ENCODE measurements at regions not wholly inside any gene's neighbourhood (a gene's known extent, or its start where the extent isn't known, plus 50 kb on each side); places are given as distances from the start of the nearest gene placed in this dataset.

DNA sequence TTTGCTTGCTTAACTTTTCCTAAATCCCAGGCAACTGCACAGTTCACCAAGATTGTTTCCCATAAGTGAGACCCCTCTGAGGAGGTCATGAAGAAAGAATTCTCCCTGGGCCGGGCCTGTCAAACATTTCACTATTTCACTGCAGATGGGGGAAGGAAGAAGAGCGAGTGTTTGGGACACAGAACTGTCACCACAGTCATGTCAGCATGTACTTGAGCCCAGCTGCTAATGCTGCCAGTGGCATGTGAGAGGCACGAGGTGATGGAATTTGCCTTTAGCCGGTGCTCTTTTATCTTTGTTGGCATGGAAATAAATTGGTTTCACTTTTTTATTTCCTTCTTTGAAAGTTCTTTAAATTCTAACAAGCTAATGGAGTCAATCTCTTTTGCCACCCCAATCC lies 277.9 kb upstream of the GADL1 start:
- FAIRE-seq = no peak
- no peak for DNase-seq (ENCODE audit: extremely low spot score, insufficient read length, low read depth)

DNA sequence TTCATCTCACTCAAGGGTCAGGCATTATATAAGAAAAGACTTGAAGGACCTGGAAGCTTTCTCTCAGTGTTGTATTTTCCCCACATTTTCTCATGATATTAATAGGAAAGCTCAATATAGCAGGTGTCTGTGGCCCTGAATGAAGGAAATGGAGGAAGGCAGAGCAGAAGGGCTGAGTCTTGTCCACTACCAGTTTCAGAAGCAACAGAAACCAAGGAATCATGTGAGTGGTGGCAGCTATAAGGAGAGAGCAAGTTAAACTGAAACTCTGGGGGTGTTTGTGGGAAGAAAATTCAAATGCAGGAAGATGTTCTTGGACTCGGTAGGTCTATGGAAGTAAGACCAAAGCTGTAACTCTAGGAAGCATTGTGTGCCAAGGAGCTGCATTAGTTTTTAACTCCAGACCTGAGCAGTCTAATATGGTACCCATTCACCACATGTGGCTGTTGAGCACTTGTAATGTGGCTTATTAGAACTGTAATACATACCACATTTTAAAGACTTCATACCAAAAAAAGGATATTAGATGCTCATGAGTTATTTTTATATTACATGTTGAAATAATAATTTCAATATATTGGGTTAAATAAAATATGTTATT lies 278.8 kb upstream of the GADL1 start:
- DNase-seq (ENCODE audit: extremely low spot score, insufficient read length, low read depth) = no peak
- no peak for FAIRE-seq

DNA sequence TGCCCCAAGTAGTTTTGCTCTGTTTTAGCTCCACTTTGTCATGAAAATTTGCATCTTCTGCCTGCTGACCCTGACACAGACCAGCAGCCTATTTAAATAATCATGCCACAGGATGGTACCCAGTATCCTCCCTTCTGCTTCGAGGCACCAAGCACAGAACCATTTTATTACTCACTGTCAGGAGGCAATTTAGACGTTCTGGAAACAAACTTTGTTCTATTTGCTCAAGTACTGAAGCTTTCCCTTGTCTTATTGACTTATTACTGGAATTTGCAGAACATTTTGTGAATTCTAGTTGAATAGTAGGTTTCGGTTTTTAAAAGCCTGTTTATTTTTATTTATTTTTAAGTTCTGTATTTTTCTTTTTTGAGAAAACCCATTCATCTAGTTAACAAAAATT lies 279.6 kb upstream of the GADL1 start:
- FAIRE-seq = no peak
- DNase-seq (ENCODE audit: extremely low spot score, insufficient read length, low read depth) = no peak

DNA sequence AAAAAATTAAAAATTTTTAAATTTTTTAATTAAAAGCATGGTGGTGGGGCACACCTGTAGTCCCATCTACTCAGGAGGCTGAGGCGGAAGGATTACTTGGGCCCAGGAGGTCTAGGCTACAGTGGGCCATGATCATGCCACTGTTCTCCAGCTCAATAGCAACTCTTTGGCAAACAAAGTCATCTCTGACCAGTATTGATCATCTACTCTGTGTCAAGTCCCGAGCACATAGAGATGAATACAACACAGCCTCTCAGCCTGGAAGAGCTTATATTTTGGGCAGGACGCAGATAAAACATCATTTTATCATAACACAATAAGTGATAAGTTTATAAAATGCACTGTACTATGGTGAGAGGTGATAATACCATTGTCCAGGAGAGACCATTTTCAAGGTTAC lies 281.6 kb upstream of the GADL1 start:
- no peak for DNase-seq (ENCODE audit: extremely low spot score, insufficient read length, low read depth)
- FAIRE-seq = no peak

DNA sequence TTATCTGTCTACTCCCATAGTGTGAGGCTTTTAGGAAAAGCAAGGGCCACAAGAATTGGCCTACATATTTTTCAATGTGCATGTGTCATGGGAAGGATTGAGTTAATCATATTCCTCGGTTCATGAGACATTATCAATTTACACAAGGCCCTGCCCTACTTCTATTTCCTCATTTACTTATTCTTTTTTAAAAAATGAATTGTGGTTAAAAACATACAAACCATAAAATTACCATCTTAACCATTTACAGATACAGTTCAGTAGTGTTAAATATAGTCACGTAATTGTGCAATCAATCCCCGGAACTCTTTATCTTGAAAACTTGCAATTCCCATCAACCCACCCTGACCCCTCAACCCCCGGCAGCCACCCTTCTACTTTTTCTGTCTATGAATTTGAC lies 284.0 kb upstream of the GADL1 start:
- DNase-seq (ENCODE audit: extremely low spot score, insufficient read length, low read depth) (no peak), FAIRE-seq (no peak)

DNA sequence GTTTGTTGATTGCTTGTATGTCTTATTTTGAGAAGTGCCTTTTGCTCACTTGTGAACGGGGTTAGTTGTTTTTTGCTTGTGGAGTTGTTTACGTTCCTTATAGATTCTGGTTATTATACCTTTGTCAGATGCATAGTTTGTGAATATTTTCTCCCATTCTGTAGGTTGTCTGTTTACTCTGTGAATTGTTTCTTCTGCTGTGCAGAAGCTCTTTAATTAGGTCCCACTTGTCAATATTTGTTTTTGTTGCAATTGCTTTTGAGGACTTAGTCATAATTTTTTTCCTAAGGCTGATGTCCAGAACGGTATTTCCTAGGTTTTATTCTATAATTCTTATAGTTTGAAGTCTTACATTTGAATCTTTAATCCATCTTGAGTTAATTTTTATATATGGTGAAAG lies 285.3 kb upstream of the GADL1 start:
- DNase-seq (ENCODE audit: extremely low spot score, insufficient read length, low read depth) = no peak
- no peak for FAIRE-seq

DNA sequence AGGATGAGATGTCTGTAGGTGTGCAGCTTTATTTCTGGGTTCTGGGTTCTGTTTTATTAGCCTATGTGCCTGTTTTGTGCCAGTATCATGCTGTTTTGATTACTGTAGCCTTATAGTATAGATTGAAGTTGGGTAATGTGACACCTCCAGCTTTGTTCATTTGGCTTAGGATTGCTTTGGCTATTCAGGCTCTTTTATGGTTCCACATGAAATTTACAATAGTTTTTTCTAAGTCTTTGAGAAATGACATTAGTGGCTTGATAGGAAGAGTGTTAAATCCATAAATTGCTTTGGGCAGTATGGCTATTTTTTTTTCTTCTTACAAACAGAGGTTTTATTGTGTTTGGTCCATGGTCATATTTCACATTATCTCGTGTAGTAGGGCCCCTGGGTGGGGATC lies 285.8 kb upstream of the GADL1 start:
- DNase-seq (ENCODE audit: extremely low spot score, insufficient read length, low read depth) = no peak

DNA sequence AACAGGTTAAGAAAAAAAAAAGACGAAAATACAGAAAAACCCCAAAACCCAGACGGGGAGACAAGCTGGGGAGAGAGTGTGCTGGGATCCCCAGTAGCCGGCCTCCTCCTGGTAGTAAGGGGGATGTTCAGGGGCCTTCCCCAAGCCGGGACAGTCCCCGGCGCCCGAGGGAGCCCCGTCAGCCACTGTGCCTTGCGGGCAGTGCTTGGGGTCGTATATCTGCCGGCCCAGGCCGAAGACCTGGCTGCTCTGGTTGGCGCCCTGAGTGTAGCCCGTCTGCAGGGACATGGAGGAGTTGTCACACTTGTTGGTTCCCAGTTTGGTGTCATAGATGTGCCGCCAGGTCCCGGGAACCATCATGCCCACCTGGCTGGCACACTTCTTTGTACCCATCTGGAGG lies 287.2 kb upstream of the GADL1 start:
- FAIRE-seq (no peak), DNase-seq (ENCODE audit: extremely low spot score, insufficient read length, low read depth) (no peak)

More for the DNA sequence above, 285.8 kb upstream of the GADL1 start:
- no peak for FAIRE-seq

DNA sequence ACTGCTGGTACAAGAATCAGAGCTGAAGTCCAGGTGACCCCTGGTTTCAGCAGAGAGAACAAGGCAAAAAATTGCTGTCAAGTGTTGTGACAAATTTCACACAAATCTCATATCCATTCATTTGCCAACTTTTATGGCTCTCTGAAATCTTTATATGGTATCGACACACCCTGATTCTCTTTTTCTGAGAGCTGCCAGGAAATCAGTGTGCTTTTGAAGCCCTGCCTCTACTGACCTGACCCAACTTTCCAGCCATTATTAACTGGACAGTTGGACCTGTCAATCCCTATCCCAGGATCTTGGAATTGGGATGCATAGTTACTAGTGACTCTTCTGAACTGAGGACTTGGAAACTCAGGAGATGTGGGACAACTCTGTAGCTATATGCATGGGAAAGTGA lies 288.2 kb upstream of the GADL1 start:
- FAIRE-seq (no peak), DNase-seq (ENCODE audit: extremely low spot score, insufficient read length, low read depth) (no peak)

DNA sequence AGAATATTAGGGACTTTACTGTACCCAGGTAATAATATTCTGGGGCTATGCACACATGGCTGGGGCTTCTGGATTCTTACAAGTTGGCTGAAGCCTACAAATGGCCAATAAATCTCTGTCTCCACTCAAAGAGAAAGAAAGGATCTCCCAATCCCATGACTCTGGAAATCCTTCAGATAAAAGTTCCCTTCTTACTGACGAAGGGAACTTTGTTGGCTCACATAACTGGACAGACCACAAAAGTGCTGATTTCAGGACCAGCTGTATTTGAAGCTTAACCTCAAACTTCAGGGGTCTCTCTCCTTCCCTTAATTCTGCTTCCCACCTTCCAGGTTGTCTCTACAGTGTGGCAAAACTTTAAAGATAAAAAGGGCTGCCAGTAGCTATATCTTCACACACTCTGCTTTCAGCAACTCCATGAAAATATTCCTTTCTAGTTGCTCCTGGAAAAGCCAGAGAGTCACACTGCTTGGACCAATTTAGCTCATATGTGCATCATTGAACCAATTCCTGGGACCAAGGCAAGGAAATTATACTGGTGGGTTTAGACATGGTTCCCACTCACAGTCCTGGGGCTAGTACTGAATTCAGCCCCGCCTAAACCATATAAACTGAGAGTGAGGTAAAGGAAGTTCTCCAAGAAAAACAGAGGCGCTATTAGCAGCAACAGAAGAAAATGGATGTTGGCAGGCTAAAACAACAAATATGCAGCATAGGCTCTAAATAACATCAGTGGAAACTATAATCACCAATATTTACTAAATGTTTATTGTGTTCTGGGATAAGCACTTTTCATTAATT lies 290.0 kb upstream of the GADL1 start:
- DNase-seq (ENCODE audit: extremely low spot score, insufficient read length, low read depth) (no peak), FAIRE-seq (no peak)

DNA sequence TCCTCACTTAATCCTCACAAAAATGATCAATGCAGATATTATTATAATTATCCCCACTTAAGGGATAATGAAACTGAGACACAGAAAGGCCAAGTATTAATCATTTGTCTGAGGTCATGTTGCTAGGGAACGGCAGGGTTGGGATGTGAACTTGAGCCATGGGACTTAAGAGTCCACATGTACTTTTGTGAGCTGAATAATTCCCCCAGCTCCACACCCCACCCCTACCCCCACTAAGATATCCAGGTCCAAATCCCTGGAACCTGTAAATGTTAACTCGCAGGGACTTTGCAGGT lies 290.5 kb upstream of the GADL1 start:
- DNase-seq (ENCODE audit: extremely low spot score, insufficient read length, low read depth) (no peak), FAIRE-seq (no peak)

DNA sequence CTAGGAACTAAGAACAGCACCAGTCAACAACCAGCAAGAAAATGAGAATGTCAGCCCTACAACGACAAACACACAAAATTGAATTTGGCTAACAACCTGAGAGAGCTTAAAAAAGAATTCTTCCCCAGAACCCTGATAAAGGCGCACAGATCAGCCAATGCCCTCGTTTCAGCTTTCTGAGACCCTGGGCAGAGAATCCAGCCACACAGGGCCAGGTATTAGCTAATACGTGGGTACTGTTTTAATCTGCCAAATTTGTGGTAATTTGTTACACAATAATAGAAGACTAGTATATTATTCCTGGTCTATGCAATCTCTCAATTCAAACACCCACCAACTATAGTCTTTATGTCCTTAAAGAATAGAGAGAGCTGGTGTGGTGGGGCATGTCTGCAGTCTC lies 291.6 kb upstream of the GADL1 start:
- FAIRE-seq (no peak), DNase-seq (ENCODE audit: extremely low spot score, insufficient read length, low read depth) (no peak)

DNA sequence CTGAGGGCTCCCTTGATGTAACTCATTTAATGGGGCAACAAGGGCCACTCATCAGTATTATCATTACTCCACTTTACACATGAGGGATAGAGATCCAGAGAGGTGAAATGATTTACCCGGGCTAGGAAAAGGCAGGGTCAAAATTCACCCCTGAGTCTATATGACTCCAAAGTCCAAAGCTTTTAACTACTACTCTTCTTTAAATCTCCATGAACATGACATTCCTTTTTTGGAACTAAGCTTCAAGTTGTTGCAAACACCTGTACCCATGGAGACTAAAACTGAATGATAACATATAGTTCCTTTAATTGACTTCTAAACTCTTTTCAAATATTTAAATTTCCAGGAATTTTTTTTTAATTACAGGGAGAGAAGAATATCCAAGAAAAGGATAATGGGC lies 292.9 kb upstream of the GADL1 start:
- FAIRE-seq (no peak), DNase-seq (ENCODE audit: extremely low spot score, insufficient read length, low read depth) (no peak)

DNA sequence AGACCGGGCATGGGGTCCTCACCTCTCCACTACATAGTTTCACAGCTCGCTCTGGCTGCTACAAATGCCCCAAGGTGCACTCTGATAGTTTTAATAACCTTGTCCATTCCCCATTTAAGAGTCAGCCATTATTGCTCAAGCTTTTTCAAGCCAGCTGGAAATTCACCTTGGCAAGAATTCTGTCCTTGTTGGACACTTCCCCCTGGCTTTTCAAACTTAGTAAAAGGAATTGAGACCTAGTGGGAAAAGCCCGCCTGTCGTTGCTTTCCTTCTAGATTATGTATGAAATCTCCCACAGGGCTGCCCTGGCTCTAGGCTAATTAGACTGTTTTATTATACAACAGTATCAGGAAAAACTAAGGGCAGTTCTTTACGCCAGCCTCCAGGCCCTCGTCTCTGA lies 293.7 kb upstream of the GADL1 start:
- FAIRE-seq (no peak), DNase-seq (ENCODE audit: extremely low spot score, insufficient read length, low read depth) (no peak)

DNA sequence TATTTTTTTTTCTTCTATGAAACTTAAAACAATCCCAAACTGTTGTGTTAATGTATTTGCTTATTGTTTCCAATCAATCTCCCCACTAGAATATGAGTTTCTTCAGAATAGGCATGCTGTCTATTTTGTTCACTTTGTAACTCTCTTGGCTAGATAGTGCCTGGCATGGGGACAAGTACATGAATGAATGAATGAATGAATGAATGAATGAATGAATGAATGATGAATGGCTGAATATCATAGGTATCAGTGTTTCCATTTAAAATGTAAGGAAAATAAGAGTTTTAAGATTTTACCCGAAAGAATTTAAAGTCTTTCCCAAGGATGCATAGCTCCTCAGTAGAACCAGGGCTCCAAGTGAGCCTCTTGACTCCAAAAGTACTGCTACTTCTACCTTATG lies 294.9 kb upstream of the GADL1 start:
- FAIRE-seq (no peak), DNase-seq (ENCODE audit: extremely low spot score, insufficient read length, low read depth) (no peak)

DNA sequence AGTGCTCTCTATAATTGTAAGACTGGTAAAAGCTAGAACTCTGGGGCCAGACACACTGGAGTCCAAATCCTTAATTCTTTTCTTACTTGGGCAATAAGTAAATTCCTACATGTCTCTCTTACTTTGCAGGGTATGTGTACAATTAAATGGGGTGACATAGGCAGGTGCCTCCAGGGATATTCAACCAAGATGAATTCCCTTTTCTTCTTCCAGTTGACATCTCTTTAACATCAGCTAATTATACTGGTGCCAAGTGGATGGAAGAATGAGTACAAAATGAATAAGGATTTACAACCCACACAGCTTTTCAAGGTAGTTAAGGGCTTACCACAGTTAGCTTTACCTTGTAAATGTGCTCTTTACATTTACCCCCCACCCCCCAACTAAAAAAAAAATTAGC lies 295.5 kb upstream of the GADL1 start:
- FAIRE-seq = no peak
- DNase-seq (ENCODE audit: extremely low spot score, insufficient read length, low read depth) = no peak

DNA sequence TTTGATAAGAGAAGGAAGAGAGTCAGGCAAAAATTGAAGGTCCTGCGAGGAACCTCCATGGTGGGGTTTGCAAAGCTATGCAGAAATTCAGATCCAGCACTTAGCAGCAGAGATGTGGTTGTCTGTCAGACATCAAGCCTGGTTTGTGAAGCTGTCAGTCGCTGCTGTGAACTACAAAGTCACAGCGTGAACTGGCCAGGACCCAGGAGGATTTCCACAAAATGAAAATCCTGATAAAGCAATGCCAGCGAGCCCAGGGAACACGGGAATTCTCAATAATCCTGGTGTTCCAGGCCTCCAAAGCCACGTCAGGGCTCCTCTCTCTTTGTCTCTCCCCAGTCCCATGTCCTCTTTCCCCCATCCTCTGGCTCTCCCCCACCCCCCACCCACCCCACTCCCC lies 296.9 kb upstream of the GADL1 start:
- FAIRE-seq (no peak), DNase-seq (ENCODE audit: extremely low spot score, insufficient read length, low read depth) (no peak)

DNA sequence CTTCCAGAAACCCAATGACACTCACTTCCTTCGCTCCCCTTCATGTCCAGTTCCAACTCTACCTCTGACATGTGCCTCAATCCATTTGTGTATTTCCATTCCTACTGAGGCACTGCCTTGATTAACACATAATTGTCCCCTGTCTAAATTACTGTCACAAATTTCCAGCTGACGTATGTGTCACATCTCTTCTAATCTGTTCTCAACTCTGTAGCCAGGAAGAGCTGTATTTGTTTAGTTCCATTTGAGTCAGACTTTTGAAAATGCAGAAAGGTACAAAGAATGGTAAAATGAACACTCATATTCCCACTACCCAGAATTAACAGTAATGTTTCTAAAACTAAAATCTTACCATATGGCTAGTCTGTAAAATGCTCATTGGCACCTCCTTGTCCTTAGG lies 299.0 kb upstream of the GADL1 start:
- FAIRE-seq = no peak
- no peak for DNase-seq (ENCODE audit: extremely low spot score, insufficient read length, low read depth)

DNA sequence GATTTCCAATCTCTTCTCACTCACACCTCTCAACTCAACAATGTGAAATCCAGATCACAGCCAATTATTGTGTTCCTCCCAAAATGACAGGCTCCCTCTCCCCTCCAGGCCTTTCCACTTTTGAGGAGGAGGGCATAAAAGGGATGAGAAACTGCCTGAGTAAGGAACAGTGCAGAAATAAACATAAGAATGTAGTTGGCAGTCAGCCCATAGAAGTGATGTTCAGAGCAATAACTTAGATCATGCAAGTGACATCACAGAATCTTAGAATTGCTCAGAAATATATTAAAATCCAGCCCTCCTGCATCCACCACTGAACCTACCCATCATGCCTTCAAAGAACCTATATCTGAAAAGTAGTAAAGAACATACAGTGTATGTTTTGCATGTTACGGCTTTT lies 299.4 kb upstream of the GADL1 start:
- FAIRE-seq = no peak

DNA sequence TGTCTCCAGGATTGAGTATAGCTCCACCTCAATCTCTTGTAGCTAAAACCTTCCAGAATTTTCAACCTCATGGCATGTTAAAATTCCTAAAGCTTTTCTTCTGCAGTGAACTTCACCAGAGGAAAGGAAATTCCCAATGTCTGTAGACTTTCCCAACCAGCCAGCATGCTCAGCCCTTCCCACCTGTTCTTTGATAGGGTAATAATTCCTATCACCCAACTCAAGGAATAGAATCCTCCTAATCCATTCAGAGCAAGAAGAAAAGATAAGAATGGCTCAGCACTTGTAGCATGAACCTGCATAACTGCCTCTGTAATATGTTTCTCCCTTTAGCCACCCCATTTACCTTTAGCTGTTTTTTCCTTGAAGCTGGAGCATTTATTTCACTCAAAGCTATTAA lies 301.8 kb upstream of the GADL1 start:
- FAIRE-seq = no peak
- no peak for DNase-seq (ENCODE audit: extremely low spot score, insufficient read length, low read depth)

More for the DNA sequence above, 299.4 kb upstream of the GADL1 start:
- DNase-seq (ENCODE audit: extremely low spot score, insufficient read length, low read depth) = no peak

DNA sequence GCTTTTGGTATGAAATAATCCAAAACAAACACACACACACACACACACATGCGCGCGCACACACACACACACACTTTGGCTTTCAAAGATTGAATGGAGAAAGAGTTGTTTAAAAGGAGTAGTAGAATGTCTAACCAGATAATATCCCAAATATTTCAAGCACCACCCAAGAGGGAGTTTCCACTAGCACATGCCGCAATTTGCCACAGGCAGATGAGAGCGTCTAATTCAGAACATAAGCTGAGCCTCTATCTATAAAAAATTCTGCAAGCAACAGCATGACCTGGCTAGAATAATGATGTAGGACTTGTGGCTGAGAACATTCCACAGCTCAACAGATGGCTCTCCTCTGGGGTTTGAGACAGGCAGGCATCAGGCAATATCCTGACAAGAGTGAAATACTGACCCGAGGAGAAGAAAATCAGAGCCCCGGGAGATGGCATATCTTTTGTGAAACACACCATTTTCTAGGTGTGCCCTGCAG lies 302.5 kb upstream of the GADL1 start:
- DNase-seq (ENCODE audit: extremely low spot score, insufficient read length, low read depth) (no peak), FAIRE-seq (no peak)

DNA sequence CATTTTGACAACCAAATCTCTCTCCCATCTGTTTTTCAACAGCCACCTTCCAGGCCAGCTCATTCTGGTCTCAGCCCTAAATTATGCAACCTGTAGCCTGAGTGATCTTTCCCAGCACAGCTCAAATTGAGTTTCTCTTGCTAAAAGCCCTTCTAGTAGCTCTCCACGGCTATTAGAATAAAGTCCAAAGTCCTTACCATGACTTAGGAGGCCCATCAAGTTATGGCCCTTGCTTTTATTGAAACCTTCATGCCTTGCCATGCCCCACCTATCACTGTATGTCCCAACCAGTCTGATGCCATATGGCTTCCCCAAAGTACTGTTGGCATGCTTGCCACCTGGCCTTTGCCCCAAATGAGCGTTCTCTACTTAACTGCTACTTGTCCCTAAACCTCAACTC lies 303.5 kb upstream of the GADL1 start:
- DNase-seq (ENCODE audit: extremely low spot score, insufficient read length, low read depth) (no peak), FAIRE-seq (no peak)
